Cardiac muscle cell (in vitro differentiated cells and primary cell): ENCODE measurements at regions not wholly inside any gene's neighbourhood (a gene's known extent, or its start where the extent isn't known, plus 50 kb on each side); places are given as distances from the start of the nearest gene placed in this dataset.

Experiments used
- DNase-seq, 2 donors: peaks; one replicate each; pipeline versions ENCODE4 v3.0.0 to v3.0.0-alpha.2; 2010 to 2017; ENCODE audit warnings: low read depth in 1 of 2, low spot score in 1 of 2
- H3K27ac ChIP-seq: fragments of 200-600 bp; sonication (generic); 2 replicates; pipeline ENCODE4 v1.5.1; 2016
- H3K27me3 ChIP-seq: fragments of 200-600 bp; sonication (generic); 2 replicates; pipeline ENCODE4 v1.6.0; 2016; ENCODE audit warnings: control low read depth
- H3K36me3 ChIP-seq: fragments of 200-600 bp; sonication (generic); 2 replicates; pipeline ENCODE4 v1.5.1; 2016; ENCODE audit warnings: control low read depth
- H3K4me1 ChIP-seq: fragments of 200-600 bp; sonication (generic); 2 replicates; pipeline ENCODE4 v1.8.1; 2017; ENCODE audit warnings: low read depth, mild to moderate bottlenecking, mixed run types
- H3K4me3 ChIP-seq: fragments of 200-600 bp; sonication (generic); 2 replicates; pipeline ENCODE4 v1.5.1; 2016; ENCODE audit warnings: mild to moderate bottlenecking
- H3K9me3 ChIP-seq: fragments of 200-600 bp; sonication (generic); 2 replicates; pipeline ENCODE4 v1.5.1; 2017; ENCODE audit warnings: low read depth, mild to moderate bottlenecking, control low read depth
- TF ChIP-seq, protein P1 (sequence below): IDR thresholded peaks from 2 replicates; pipeline ENCODE4 v1.5.1; 2012; ENCODE audit warnings: low read depth, mild to moderate bottlenecking, low read length

DNA sequence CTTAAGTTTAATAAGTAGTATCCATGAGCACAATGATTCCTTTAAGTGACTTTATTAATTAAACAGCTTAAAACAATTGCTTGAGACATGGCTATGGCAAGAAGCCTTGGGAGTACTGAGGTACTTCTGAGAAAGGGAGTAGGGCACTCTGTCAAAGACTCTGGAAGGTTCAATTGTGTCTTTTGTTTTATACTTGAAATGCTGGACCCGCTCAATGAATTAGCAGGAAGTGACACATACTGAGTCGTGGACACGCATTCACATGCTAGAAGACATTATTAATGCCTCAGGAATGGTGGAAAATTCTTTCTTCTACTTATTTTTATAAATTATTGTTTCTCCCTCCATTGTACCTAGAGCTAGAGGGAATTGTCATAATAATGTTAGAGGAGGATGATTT lies 347.3 kb upstream of the ZNF608 start:
- Histone ChIP-seq H3K9me3 (no peaks in the 10 kb centered on the region), H3K4me3 (no peak overlapping the region), H3K27me3 (no peaks in the 10 kb centered on the region), H3K36me3 (no peaks in the 10 kb centered on the region), H3K27ac (no peak overlapping the region), H3K4me1 (no peaks in the 10 kb centered on the region)
- DNase-seq = peak in 1 of 2 donors; percentile 71
- TF ChIP-seq, protein P1, sequence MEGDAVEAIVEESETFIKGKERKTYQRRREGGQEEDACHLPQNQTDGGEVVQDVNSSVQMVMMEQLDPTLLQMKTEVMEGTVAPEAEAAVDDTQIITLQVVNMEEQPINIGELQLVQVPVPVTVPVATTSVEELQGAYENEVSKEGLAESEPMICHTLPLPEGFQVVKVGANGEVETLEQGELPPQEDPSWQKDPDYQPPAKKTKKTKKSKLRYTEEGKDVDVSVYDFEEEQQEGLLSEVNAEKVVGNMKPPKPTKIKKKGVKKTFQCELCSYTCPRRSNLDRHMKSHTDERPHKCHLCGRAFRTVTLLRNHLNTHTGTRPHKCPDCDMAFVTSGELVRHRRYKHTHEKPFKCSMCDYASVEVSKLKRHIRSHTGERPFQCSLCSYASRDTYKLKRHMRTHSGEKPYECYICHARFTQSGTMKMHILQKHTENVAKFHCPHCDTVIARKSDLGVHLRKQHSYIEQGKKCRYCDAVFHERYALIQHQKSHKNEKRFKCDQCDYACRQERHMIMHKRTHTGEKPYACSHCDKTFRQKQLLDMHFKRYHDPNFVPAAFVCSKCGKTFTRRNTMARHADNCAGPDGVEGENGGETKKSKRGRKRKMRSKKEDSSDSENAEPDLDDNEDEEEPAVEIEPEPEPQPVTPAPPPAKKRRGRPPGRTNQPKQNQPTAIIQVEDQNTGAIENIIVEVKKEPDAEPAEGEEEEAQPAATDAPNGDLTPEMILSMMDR = no peak

DNA sequence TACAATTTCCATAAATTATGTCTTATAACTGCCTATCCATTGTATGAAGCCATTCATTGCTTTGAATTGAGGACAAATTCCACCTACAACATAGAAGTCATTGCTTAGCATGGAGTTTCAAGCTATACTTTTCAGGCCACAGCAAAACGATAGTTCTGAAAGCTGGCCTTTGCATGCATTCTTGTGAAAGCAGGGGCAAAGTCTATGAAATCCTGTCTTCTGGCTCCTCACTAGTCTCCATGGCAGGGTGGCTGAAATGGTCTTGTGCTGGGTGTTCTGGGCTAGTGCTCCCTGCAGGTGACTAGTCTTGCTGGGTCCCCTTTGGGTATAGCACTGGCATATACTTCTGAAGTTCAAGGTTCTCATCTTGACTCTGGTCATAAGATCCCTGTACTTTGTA lies 353.9 kb upstream of the ZNF608 start:
- H3K9me3 ChIP-seq = no peaks in the 10 kb centered on the region
- no peaks in the 10 kb centered on the region for H3K27me3 ChIP-seq
- no peaks in the 10 kb centered on the region for H3K36me3 ChIP-seq
- TF ChIP-seq, protein P1 = no peak
- DNase-seq = no peak
- no peak overlapping the region for H3K27ac ChIP-seq
- H3K4me1 ChIP-seq = no peaks in the 10 kb centered on the region
- H3K4me3 ChIP-seq = no peak overlapping the region

DNA sequence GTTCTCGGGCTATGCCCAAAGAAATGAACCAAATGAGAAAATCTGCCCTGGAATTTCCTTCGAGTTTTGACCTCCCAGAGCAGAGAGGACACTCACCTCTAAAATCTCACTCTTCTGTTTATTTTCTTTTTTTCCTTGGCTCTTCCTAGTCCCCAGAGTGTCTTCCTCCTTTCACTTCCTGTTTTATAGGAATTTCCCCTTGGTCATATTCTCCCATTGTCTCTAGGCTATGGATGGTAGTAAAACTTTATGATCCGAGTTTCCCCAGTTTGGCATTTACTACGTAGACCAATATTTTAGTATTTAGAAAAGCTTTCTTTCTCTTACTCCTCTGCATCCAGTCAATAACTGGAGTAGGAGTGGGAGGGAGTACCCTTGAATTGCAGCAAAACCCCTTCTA lies 354.5 kb upstream of the ZNF608 start:
- Histone ChIP-seq H3K4me3 (no peak overlapping the region), H3K27me3 (no peaks in the 10 kb centered on the region), H3K9me3 (no peaks in the 10 kb centered on the region), H3K4me1 (no peaks in the 10 kb centered on the region), H3K27ac (no peak overlapping the region), H3K36me3 (no peaks in the 10 kb centered on the region)
- DNase-seq = no peak
- TF ChIP-seq, protein P1 = no peak

DNA sequence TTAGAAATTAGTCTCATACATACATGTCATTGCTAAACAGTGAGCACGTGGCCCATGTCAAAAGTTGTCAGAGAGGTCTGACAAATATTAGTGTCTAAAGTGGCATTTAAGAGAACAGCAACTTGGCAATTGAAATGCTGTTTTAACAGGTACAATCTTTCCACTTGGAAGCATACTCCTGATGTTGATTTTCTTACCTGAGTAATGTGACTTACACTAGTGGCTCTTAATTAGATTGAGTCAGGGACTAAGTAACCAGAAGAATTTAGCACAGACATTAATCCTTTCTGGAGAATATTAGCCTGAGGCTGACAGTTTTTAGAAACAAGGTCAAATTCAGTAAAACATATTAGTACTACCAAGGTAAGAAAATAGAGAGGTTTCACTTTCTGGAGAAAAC lies 357.0 kb upstream of the ZNF608 start:
- H3K9me3 ChIP-seq = no peaks in the 10 kb centered on the region
- H3K27ac ChIP-seq = no peak overlapping the region
- no peak overlapping the region for H3K4me3 ChIP-seq
- H3K4me1 ChIP-seq = no peaks in the 10 kb centered on the region
- no peaks in the 10 kb centered on the region for H3K27me3 ChIP-seq
- TF ChIP-seq, protein P1 = no peak
- no peaks in the 10 kb centered on the region for H3K36me3 ChIP-seq
- no peak for DNase-seq

DNA sequence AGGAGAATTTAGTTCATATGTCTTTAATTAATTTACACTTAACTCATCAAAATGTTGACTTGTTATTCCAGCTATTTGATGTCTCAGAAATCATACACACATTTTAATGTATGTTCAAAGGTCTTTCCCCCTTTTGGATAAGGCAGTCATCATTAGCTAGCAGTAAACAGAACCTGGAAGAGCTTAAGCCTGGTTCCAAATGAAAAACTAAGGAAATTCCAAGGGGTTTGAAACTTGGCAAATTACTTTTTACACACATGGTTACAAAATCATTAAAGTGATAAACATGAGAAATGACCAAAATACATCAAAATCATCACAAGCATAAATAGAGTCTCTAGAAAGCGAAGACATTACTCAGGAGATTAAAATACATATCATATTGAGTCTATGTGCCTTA lies 359.8 kb upstream of the ZNF608 start:
- Histone ChIP-seq H3K4me3 (no peak overlapping the region), H3K4me1 (no peaks in the 10 kb centered on the region), H3K9me3 (no peaks in the 10 kb centered on the region), H3K27me3 (no peaks in the 10 kb centered on the region), H3K36me3 (no peaks in the 10 kb centered on the region), H3K27ac (no peak overlapping the region)
- TF ChIP-seq, protein P1 = no peak
- DNase-seq = no peak

DNA sequence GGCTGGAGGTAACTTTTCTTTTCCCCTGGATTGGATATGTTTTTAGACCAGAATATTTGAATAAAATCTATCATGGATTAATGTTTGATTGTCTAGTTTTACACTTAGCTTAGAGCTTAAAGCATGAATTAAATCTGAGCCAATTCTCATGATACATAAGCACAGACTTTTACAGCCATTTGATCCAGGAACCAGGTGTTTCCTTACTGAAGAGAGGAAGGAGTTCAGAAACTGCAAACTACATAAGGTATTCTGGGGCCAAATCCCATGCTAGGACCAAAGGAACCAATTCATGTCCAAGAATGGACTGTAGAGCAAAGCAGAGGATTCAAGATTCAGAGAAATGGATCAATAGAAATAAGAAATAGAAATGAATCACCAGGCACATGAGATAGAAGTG lies 360.4 kb upstream of the ZNF608 start:
- TF ChIP-seq, protein P1 = no peak
- Histone ChIP-seq H3K27me3 (no peaks in the 10 kb centered on the region), H3K27ac (no peak overlapping the region), H3K36me3 (no peaks in the 10 kb centered on the region), H3K4me3 (no peak overlapping the region), H3K9me3 (no peaks in the 10 kb centered on the region), H3K4me1 (no peaks in the 10 kb centered on the region)
- DNase-seq = no peak
